Neural cell (in vitro differentiated cells): ENCODE measurements at regions not wholly inside any gene's neighbourhood (a gene's known extent, or its start where the extent isn't known, plus 50 kb on each side); places are given as distances from the start of the nearest gene placed in this dataset.

Experiments used
- EP300 ChIP-seq: fragments of 450-650 bp; conservative IDR thresholded peaks from 2 replicates; pipeline ENCODE4 v1.6.1; 2014; ENCODE audit warnings: antibody characterized with exemption, mild to moderate bottlenecking, moderate library complexity; ENCODE audit not compliant: poor library complexity, severe bottlenecking
- EZH2 ChIP-seq: fragments of 200-600, 300-800 bp; shearing (Covaris generic), sonication (generic); IDR thresholded peaks from 2 replicates; pipeline ENCODE4 v1.6.1; 2014; ENCODE audit warnings: antibody characterized with exemption, low read length, borderline replicate concordance, mild to moderate bottlenecking; ENCODE audit not compliant: insufficient read depth, poor library complexity, severe bottlenecking
- POLR2AphosphoS5 ChIP-seq: IDR thresholded peaks from 2 replicates; pipeline ENCODE4 v1.6.1; 2012
- RAD21 ChIP-seq: fragments of 450-650 bp; conservative IDR thresholded peaks from 2 replicates; pipeline ENCODE4 v1.6.1; 2014; ENCODE audit warnings: antibody characterized with exemption, mild to moderate bottlenecking, moderate library complexity
- SMC3 ChIP-seq: fragments of 450-650 bp; conservative IDR thresholded peaks from 2 replicates; pipeline ENCODE4 v1.6.1; 2014; ENCODE audit warnings: antibody characterized with exemption, mild to moderate bottlenecking, moderate library complexity; ENCODE audit not compliant: poor library complexity
- TAF1 ChIP-seq: IDR thresholded peaks from 2 replicates; pipeline ENCODE4 v1.6.1; 2012; ENCODE audit warnings: low read depth
- TF ChIP-seq, protein P1 (sequence below): fragments of 450-650 bp; IDR thresholded peaks from 2 replicates; pipeline ENCODE4 v1.5.1; 2014; ENCODE audit warnings: antibody characterized with exemption, mild to moderate bottlenecking, moderate library complexity; ENCODE audit not compliant: poor library complexity, severe bottlenecking
- TF ChIP-seq, protein P2 (sequence below): IDR thresholded peaks from 2 replicates; pipeline ENCODE4 v1.6.1; 2012; ENCODE audit warnings: borderline replicate concordance

DNA sequence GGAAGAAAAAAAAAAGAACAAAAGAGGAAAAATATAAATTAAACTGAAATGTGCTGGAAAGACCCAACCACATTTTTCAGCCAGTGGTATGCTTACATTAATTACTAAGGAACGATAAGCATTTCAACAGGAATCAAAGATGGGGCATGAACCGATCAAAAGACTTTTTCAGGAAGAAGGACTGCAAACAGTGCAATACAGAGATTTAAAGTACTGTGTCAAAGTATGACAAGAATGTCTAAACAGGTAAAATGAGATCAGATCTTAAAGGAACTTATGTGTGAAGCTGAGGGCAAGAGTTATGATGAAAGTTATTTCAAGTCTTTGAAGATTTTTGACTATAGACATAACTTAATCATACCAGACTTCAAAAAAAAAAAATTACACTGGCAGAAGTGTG lies 1761.8 kb downstream of the SLITRK5 start:
- TF ChIP-seq EP300 (no peak), POLR2AphosphoS5 (no peak), EZH2 (no peak), RAD21 (no peak), TAF1 (no peak), SMC3 (no peak)
- TF ChIP-seq, protein P1, sequence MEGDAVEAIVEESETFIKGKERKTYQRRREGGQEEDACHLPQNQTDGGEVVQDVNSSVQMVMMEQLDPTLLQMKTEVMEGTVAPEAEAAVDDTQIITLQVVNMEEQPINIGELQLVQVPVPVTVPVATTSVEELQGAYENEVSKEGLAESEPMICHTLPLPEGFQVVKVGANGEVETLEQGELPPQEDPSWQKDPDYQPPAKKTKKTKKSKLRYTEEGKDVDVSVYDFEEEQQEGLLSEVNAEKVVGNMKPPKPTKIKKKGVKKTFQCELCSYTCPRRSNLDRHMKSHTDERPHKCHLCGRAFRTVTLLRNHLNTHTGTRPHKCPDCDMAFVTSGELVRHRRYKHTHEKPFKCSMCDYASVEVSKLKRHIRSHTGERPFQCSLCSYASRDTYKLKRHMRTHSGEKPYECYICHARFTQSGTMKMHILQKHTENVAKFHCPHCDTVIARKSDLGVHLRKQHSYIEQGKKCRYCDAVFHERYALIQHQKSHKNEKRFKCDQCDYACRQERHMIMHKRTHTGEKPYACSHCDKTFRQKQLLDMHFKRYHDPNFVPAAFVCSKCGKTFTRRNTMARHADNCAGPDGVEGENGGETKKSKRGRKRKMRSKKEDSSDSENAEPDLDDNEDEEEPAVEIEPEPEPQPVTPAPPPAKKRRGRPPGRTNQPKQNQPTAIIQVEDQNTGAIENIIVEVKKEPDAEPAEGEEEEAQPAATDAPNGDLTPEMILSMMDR, result no peak
- TF ChIP-seq, protein P2, sequence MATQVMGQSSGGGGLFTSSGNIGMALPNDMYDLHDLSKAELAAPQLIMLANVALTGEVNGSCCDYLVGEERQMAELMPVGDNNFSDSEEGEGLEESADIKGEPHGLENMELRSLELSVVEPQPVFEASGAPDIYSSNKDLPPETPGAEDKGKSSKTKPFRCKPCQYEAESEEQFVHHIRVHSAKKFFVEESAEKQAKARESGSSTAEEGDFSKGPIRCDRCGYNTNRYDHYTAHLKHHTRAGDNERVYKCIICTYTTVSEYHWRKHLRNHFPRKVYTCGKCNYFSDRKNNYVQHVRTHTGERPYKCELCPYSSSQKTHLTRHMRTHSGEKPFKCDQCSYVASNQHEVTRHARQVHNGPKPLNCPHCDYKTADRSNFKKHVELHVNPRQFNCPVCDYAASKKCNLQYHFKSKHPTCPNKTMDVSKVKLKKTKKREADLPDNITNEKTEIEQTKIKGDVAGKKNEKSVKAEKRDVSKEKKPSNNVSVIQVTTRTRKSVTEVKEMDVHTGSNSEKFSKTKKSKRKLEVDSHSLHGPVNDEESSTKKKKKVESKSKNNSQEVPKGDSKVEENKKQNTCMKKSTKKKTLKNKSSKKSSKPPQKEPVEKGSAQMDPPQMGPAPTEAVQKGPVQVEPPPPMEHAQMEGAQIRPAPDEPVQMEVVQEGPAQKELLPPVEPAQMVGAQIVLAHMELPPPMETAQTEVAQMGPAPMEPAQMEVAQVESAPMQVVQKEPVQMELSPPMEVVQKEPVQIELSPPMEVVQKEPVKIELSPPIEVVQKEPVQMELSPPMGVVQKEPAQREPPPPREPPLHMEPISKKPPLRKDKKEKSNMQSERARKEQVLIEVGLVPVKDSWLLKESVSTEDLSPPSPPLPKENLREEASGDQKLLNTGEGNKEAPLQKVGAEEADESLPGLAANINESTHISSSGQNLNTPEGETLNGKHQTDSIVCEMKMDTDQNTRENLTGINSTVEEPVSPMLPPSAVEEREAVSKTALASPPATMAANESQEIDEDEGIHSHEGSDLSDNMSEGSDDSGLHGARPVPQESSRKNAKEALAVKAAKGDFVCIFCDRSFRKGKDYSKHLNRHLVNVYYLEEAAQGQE, result no peak
